ENCODE measurements at regions not wholly inside any gene's neighbourhood (a gene's known extent, or its start where the extent isn't known, plus 50 kb on each side); places are given as distances from the start of the nearest gene placed in this dataset.

GRCh38 chr7:41336455-41336952 is 366.4 kb downstream of the INHBA start:
- no peak for TF ChIP-seq CTCF (conservative IDR thresholded peaks at IDR 0.05; ENCODE audit: low read depth in 2 of 2)
- no peak for TF ChIP-seq POLR2AphosphoS5 (IDR thresholded peaks at IDR 0.05; ENCODE audit: low read depth)

Data from GM23338 (cell line).